ENCODE measurements at regions not wholly inside any gene's neighbourhood (a gene's known extent, or its start where the extent isn't known, plus 50 kb on each side); places are given as distances from the start of the nearest gene placed in this dataset.

- Mint-ChIP-seq H3K27me3 (peaks cover 35% of the 10 kb centered on the region), H3K4me1 (no peaks in the 10 kb centered on the region), H3K36me3 (ENCODE audit: low read depth) (no peaks in the 10 kb centered on the region), H3K9me3 (peaks cover under 1% of the 10 kb centered on the region), H3K4me3 (no peak overlapping the region), H3K27ac (no peak overlapping the region)
- ATAC-seq (replicated peaks): no peak
These were observed 76.8 kb upstream of the AKR1E2 start for GRCh38 chr10:4749271-4749574.

- Mint-ChIP-seq H3K36me3 (ENCODE audit: low read depth) (no peaks in the 10 kb centered on the region), H3K4me3 (no peak overlapping the region), H3K4me1 (no peaks in the 10 kb centered on the region), H3K27me3 (peaks cover 38% of the 10 kb centered on the region), H3K9me3 (peaks cover 4% of the 10 kb centered on the region), H3K27ac (no peak overlapping the region)
- no peak for ATAC-seq (replicated peaks)
These were observed 77.3 kb upstream of the AKR1E2 start for GRCh38 chr10:4748491-4749270.

DNA sequence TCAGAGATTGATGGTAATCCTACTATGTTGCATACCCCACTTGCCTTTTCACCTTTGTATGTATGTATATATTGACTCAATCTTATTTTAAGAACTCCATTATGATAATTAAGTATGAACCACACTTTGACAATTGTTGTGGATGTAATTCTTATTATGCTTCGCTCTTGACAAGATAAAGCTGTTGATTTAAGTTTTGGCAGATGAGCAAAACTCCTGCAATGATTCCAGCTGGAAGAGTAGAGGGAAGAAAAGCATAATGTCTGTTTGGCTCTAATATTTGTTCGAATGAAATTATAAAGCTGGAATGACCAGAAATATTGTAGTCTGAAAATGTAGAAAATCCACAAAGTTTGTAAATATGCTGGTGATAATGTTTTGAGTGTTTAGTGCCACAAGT, 83.8 kb upstream of the AKR1E2 start:
- no peak for ATAC-seq (replicated peaks)
- H3K27me3 Mint-ChIP-seq: peaks cover 30% of the 10 kb centered on the region
- no peak overlapping the region for H3K27ac Mint-ChIP-seq
- H3K4me3 Mint-ChIP-seq: no peak overlapping the region
- peaks cover 4% of the 10 kb centered on the region for H3K9me3 Mint-ChIP-seq
- no peaks in the 10 kb centered on the region for H3K36me3 Mint-ChIP-seq (ENCODE audit: low read depth)
- H3K4me1 Mint-ChIP-seq: no peaks in the 10 kb centered on the region

GRCh38 chr10:4740471-4740870, 85.5 kb upstream of the AKR1E2 start:
- Mint-ChIP-seq H3K4me3 (no peak overlapping the region), H3K4me1 (no peaks in the 10 kb centered on the region), H3K36me3 (ENCODE audit: low read depth) (no peaks in the 10 kb centered on the region), H3K27ac (no peak overlapping the region), H3K9me3 (peaks cover 4% of the 10 kb centered on the region), H3K27me3 (peaks cover 36% of the 10 kb centered on the region)
- ATAC-seq (replicated peaks): no peak

- Mint-ChIP-seq H3K36me3 (ENCODE audit: low read depth) (no peaks in the 10 kb centered on the region), H3K27me3 (peaks cover 29% of the 10 kb centered on the region), H3K9me3 (no peaks in the 10 kb centered on the region), H3K27ac (no peak overlapping the region), H3K4me1 (no peaks in the 10 kb centered on the region), H3K4me3 (no peak overlapping the region)
- ATAC-seq (replicated peaks): no peak
These were observed 89.4 kb upstream of the AKR1E2 start for GRCh38 chr10:4736608-4737007.

- no peaks in the 10 kb centered on the region for H3K9me3 Mint-ChIP-seq
- no peak for ATAC-seq (replicated peaks)
- H3K4me1 Mint-ChIP-seq: no peaks in the 10 kb centered on the region
- H3K27ac Mint-ChIP-seq: no peak overlapping the region
- H3K36me3 Mint-ChIP-seq (ENCODE audit: low read depth): no peaks in the 10 kb centered on the region
- no peak overlapping the region for H3K4me3 Mint-ChIP-seq
- peaks cover 29% of the 10 kb centered on the region for H3K27me3 Mint-ChIP-seq
These were observed 89.8 kb upstream of the AKR1E2 start for GRCh38 chr10:4736183-4736582.

DNA sequence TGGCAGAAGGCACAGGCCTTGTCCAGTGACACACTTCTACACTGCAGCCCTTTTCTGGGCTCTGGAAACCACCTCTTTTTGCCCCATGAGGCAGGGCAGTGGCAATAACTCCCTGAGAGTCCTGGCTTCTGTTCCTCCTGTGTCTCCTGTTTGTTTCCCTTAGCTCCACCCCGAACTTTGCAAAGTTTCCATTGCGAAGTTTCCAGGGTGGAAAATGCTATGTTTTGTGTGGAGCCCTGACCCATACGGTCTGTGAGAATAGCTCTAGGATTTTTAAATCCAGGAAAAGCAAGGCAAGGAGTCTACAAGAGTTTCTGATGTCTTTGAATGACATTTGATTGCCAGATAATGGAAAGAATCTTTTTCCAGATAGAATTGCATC, 92.2 kb upstream of the AKR1E2 start:
- H3K9me3 Mint-ChIP-seq: no peaks in the 10 kb centered on the region
- no peaks in the 10 kb centered on the region for H3K4me1 Mint-ChIP-seq
- H3K36me3 Mint-ChIP-seq (ENCODE audit: low read depth): no peaks in the 10 kb centered on the region
- no peak for ATAC-seq (replicated peaks)
- no peak overlapping the region for H3K4me3 Mint-ChIP-seq
- H3K27ac Mint-ChIP-seq: no peak overlapping the region
- peaks cover 24% of the 10 kb centered on the region for H3K27me3 Mint-ChIP-seq

DNA sequence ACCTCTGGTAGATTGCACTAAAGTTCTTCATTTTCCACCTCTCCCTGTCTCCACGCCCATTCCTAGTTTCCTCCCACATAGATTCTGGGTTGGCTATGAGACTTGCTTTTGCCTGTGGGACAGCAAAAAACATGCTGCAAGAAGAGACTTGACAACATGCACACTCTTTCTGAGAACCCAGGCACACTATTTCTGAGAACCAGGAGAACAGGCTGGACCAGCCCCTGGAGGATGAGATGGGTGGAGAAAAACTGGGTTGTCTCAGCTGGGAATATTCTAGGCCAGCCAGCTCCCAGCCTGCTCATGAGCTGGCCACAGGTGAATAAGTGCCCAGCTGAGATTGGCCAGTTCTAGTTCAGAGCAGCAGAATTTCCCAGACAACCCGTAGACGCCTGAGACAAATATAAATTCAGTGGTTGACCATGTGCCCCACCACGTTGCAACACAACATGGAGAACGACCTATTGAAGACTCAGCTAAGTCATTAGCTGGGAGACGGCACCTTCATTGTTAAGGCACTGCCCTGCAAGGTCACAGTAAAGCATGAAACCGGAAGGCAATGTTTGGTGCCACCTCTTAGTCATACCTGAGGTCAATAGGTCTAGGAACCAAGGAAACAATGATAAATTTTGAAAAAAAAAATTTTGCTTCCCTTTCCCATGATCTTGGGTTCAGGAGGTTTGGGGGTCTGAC, 92.7 kb upstream of the AKR1E2 start:
- H3K27me3 Mint-ChIP-seq: peaks cover 20% of the 10 kb centered on the region
- H3K27ac Mint-ChIP-seq: no peak overlapping the region
- no peaks in the 10 kb centered on the region for H3K9me3 Mint-ChIP-seq
- H3K4me1 Mint-ChIP-seq: no peaks in the 10 kb centered on the region
- H3K4me3 Mint-ChIP-seq: no peak overlapping the region
- no peaks in the 10 kb centered on the region for H3K36me3 Mint-ChIP-seq (ENCODE audit: low read depth)
- ATAC-seq (replicated peaks): peak; percentile 60

- peaks cover 3% of the 10 kb centered on the region for H3K4me1 Mint-ChIP-seq
These were observed 95.0 kb upstream of the AKR1E2 start for GRCh38 chr10:4730998-4731397.

DNA sequence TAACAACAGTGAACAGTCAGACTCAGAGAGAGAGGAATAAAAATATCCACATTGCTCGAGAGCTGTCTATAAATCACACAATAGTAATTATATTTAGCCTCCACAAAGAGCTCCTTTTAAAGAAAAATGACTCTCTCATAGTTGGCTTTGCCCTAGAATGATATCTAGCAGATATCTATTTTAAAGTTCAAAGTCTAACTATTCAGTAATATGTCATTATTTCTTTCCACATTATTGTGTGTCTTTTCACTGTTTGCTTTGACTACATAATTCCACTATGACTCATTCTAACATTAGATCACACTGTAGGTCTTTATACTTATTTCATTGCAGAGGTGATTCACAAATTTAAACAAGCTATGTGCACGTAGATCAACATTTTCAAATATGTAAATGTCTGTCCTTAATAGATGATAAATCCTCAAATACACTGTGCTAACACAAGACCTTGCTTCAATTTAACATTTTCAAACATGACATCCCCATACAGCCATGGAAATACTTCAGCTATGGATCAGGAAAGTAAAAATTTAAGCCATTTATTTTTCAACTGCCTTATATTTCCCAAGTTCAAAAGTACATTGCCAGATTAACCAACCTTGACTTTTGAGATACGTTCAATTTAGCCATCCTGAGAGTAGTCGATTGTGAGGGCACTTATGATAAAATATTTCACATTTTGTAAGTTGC, 99.9 kb upstream of the AKR1E2 start:
- H3K4me1 Mint-ChIP-seq: peaks cover 4% of the 10 kb centered on the region
- H3K36me3 Mint-ChIP-seq (ENCODE audit: low read depth): no peaks in the 10 kb centered on the region
- peak; percentile 95 for ATAC-seq (replicated peaks)
- no peak overlapping the region for H3K27ac Mint-ChIP-seq
- H3K27me3 Mint-ChIP-seq: no peaks in the 10 kb centered on the region
- H3K9me3 Mint-ChIP-seq: no peaks in the 10 kb centered on the region
- no peak overlapping the region for H3K4me3 Mint-ChIP-seq

More at GRCh38 chr10:4730998-4731397, 95.0 kb upstream of the AKR1E2 start:
- no peak overlapping the region for H3K4me3 Mint-ChIP-seq
- ATAC-seq (replicated peaks): no peak
- no peaks in the 10 kb centered on the region for H3K36me3 Mint-ChIP-seq (ENCODE audit: low read depth)
- no peaks in the 10 kb centered on the region for H3K9me3 Mint-ChIP-seq
- peaks cover 11% of the 10 kb centered on the region for H3K27me3 Mint-ChIP-seq
- H3K27ac Mint-ChIP-seq: no peak overlapping the region

DNA sequence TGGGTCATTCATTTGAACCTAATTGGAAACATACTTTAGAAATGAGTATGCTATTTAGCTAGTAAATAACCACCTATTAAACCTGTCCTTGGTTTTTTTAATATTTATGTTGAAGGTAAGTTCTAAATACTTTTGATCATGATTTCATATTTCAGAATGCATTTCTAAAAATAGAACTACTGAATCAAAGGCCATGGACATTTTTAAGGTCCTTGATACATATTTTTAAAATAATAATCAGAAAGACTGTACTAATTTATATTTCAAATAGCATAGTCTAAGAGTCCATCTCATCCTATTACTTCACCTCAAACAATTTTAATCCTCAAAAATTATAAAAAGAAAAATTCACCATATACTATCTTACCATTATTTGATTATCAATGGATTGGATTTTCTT, 102.1 kb upstream of the AKR1E2 start:
- Mint-ChIP-seq H3K27ac (no peak overlapping the region), H3K4me1 (peaks cover 4% of the 10 kb centered on the region), H3K27me3 (no peaks in the 10 kb centered on the region), H3K36me3 (ENCODE audit: low read depth) (no peaks in the 10 kb centered on the region), H3K4me3 (no peak overlapping the region), H3K9me3 (no peaks in the 10 kb centered on the region)
- ATAC-seq (replicated peaks): no peak

- H3K4me1 Mint-ChIP-seq: peaks cover 4% of the 10 kb centered on the region
- H3K27me3 Mint-ChIP-seq: no peaks in the 10 kb centered on the region
- no peaks in the 10 kb centered on the region for H3K9me3 Mint-ChIP-seq
- no peak overlapping the region for H3K4me3 Mint-ChIP-seq
- no peak for ATAC-seq (replicated peaks)
- no peaks in the 10 kb centered on the region for H3K36me3 Mint-ChIP-seq (ENCODE audit: low read depth)
- no peak overlapping the region for H3K27ac Mint-ChIP-seq
These were observed 103.8 kb upstream of the AKR1E2 start for GRCh38 chr10:4721999-4722753.

DNA sequence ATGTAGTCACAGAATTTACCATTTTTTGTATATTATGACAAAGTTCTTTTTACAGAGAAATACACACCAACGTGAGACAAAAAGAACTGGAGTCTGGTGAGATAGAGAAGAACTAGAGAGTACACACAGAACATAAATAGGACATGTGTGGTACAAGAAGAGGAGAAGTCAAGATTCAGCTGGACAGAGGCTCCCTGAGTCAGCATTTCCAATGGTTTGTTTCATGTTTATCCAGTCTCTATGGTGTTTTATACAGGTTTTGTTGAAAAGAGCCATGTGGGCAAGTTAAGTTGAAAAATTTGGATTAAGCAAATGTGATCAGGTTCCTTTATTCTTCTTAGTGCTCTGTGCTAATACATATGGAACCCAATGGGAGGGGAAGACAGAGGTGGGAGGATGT, 105.5 kb upstream of the AKR1E2 start:
- no peak overlapping the region for H3K4me3 Mint-ChIP-seq
- no peak overlapping the region for H3K27ac Mint-ChIP-seq
- no peak for ATAC-seq (replicated peaks)
- no peaks in the 10 kb centered on the region for H3K36me3 Mint-ChIP-seq (ENCODE audit: low read depth)
- peaks cover 3% of the 10 kb centered on the region for H3K27me3 Mint-ChIP-seq
- H3K9me3 Mint-ChIP-seq: no peaks in the 10 kb centered on the region
- H3K4me1 Mint-ChIP-seq: no peaks in the 10 kb centered on the region

DNA sequence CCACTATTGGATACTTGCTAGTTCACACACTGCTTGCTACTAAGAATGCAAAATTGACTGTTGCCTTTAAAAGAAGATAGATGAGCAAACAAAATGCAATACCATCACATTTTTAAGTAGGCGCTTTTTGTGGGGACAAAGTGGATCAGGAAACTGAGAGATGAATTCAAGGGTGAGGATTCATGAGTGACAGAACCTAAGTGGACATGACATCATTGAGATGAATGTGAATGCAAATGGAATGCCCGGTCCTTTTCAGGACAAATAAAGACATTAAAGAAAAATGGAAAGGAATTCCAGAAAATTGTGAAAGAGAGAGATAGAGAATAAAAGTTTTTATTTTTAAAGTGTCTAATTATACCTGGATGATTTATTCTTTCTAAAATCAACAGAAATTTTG, 106.3 kb upstream of the AKR1E2 start:
- H3K27me3 Mint-ChIP-seq: peaks cover 10% of the 10 kb centered on the region
- no peak overlapping the region for H3K4me3 Mint-ChIP-seq
- H3K36me3 Mint-ChIP-seq (ENCODE audit: low read depth): no peaks in the 10 kb centered on the region
- H3K27ac Mint-ChIP-seq: no peak overlapping the region
- no peaks in the 10 kb centered on the region for H3K4me1 Mint-ChIP-seq
- no peaks in the 10 kb centered on the region for H3K9me3 Mint-ChIP-seq
- no peak for ATAC-seq (replicated peaks)

Measured in activated T-helper 17 cell treated with anti-CD3 and anti-CD28 coated beads, Interleukin-2, amount 50 U/mL, for 72 hours (primary cell).